Epidermal melanocyte (primary cell): ENCODE measurements at regions not wholly inside any gene's neighbourhood (a gene's known extent, or its start where the extent isn't known, plus 50 kb on each side); places are given as distances from the start of the nearest gene placed in this dataset.
"Not testable (repeated sequence)": the region's sequence is repeated elsewhere in the genome, so short reads cannot be mapped to it uniquely, and the experiment has no call there.

Experiments used
- DNase-seq: peaks from one replicate; pipeline ENCODE4 v3.0.0; 2011; ENCODE audit warnings: low spot score; ENCODE audit not compliant: insufficient read length

GRCh38 chr5:62255551-62255950, 50.5 kb upstream of the KIF2A start:
- not testable (repeated sequence) for DNase-seq

- no peak for DNase-seq
Observed at GRCh38 chr5:62256161-62257019, 49.6 kb upstream of the KIF2A start.
